Mononuclear cell (primary cell): ENCODE measurements at regions not wholly inside any gene's neighbourhood (a gene's known extent, or its start where the extent isn't known, plus 50 kb on each side); places are given as distances from the start of the nearest gene placed in this dataset.

Experiments used
- H3K27me3 ChIP-seq: 2 replicates; pipeline ENCODE4 v1.6.0; 2011; ENCODE audit warnings: low read length, control low read depth; ENCODE audit not compliant: insufficient read depth
- H3K4me1 ChIP-seq: 2 replicates; pipeline ENCODE4 v1.5.1; 2011; ENCODE audit warnings: mild to moderate bottlenecking, low read length, control low read depth; ENCODE audit not compliant: insufficient read depth
- H3K4me3 ChIP-seq: 2 replicates; pipeline ENCODE4 v1.5.1; 2011; ENCODE audit warnings: mild to moderate bottlenecking, low read length, moderate library complexity
- H3K9me3 ChIP-seq: 2 replicates; pipeline ENCODE4 v1.5.1; 2011; ENCODE audit warnings: low read depth, mild to moderate bottlenecking, control low read depth, low read length

DNA sequence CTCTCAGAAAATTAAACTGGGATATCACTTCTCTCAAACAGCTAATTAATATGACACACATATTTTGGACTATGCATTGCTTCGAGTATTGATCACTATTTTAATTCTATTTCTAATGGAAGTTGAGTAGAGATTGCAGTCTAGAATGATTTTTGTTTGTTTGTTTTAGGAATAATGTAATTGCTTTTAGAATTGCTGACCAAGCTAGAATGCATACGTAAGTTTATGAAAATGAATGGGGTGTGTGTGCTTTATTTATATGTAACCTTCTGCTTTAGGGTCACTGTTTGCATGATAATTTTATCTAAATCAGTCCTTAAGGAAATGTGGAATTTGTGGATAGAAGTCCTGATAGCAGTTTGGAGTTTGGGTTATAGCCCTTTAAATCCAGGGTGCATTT, 371.4 kb downstream of the NR2F2 start:
- no peaks in the 10 kb centered on the region for H3K27me3 ChIP-seq
- no peaks in the 10 kb centered on the region for H3K4me1 ChIP-seq
- no peaks in the 10 kb centered on the region for H3K9me3 ChIP-seq
- H3K4me3 ChIP-seq: no peak overlapping the region

DNA sequence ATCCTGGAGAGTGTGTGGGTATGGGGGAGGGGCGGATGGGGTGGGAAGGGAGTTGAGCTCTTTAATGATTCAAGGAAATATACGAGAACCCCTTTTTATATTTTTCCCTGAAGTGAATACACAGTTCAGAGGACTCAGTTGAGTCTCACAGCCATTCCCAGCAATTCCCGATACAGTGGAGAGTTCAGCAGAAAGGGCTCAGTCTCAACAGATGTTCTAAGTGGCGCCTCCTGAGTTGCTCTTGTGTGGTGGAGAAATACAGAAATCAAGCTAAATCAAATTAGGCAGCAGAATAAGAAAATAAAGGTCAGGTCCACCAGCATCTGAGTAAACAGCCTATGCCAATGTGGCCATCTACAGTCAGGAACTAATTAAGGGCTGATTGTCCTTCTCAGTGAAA, 372.1 kb downstream of the NR2F2 start:
- Histone ChIP-seq H3K4me1 (no peaks in the 10 kb centered on the region), H3K9me3 (no peaks in the 10 kb centered on the region)

DNA sequence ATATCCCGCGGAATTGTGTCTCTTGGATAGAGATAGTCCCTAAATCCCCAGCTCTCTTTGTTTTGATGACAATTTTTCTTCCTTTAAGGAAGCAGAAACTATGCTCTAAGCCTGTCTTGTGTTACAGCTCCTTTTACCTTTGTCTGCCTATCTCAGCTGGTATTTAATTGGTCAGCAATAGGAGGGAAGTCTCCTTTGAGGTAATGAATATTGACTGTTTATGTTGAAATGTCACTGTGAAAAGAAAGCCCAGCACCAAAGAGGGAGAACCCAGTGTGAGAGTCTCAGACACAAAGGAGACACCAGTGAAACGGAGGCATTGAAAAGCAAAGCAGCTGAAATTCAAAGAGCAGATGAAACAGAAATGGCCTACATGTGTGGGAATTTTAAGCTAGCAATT, 372.6 kb downstream of the NR2F2 start:
- H3K27me3 ChIP-seq: no peaks in the 10 kb centered on the region
- H3K4me1 ChIP-seq: no peaks in the 10 kb centered on the region
- no peak overlapping the region for H3K4me3 ChIP-seq
- no peaks in the 10 kb centered on the region for H3K9me3 ChIP-seq

More for the DNA sequence above, 372.1 kb downstream of the NR2F2 start:
- H3K27me3 ChIP-seq: no peaks in the 10 kb centered on the region
- H3K4me3 ChIP-seq: no peak overlapping the region

DNA sequence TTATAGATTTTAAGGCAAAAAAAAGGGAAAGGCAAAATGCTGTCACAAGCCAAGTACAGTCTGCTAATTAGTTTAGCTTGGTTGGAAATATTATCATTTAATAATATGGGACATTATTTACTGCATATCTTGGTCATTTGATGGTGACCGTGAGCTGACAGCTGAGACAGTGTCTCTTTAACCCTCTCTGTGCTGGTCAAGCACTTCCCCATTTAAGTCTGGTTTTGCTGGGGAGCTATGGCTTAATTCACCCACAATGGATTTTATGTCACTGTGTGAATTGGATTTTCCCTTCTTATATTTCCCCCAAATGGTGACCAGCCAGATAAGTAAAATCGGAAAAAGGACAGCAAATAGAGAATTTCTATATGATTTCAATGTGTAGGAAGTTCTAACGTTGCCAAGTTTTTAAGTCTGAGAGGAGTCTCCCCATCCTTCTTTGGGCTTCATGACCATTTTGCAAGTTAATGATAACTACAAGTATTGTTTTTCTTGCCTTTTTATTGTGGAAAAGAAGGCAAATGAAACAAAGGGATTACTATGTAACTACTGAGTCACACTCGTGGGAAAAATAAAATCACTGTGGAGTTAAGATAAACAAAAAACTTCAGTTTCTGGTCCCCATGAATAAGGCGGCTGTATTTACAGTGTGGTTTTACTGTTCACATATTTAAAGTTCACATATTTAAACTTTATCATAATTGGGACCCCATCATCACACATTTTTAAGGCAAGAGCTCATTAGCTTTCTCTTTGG, 373.5 kb downstream of the NR2F2 start:
- Histone ChIP-seq H3K9me3 (no peaks in the 10 kb centered on the region), H3K4me1 (no peaks in the 10 kb centered on the region), H3K27me3 (no peaks in the 10 kb centered on the region), H3K4me3 (no peak overlapping the region)

DNA sequence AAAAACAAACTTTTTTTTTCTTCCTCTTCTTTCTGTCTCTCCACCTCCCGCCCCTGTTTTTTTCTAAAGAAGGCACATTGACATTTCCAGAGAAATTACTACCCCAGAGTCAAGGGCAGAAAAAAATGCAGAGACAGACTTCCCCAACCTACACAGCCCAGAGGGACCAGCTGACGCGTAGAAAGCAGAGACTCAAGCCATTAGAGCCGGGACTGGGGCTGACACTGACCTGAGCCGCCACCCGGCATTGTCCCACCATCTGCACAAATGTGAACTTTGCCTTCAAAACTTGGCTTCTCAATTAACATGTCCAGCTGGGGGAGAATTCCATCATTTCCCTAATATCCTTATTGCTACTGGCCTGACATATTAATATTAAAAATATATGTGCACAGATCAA, 385.6 kb downstream of the NR2F2 start:
- H3K27me3 ChIP-seq: no peaks in the 10 kb centered on the region
- H3K4me1 ChIP-seq: peaks cover 12% of the 10 kb centered on the region
- H3K4me3 ChIP-seq: no peak overlapping the region
- H3K9me3 ChIP-seq: no peaks in the 10 kb centered on the region

DNA sequence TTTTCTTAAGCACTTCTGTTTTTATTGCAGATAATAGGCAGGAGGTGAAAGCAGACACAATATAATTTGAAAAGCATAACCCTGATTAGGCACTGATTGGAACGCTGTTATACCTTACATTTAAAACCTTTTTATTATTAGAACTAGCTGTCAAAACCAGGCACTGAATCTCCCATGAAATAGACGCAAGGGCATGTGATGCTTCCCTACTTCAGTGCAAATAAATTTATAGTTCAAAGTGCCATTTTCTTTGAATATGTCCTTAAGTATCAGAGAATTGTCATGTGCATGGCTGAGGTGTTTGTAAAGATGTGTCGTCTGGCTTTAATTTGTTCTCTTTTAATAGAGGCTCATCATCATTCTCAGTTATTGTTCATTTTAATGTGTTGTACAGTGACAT, 386.0 kb downstream of the NR2F2 start:
- H3K4me1 ChIP-seq: peaks cover 12% of the 10 kb centered on the region
- no peaks in the 10 kb centered on the region for H3K9me3 ChIP-seq
- no peak overlapping the region for H3K4me3 ChIP-seq
- no peaks in the 10 kb centered on the region for H3K27me3 ChIP-seq

DNA sequence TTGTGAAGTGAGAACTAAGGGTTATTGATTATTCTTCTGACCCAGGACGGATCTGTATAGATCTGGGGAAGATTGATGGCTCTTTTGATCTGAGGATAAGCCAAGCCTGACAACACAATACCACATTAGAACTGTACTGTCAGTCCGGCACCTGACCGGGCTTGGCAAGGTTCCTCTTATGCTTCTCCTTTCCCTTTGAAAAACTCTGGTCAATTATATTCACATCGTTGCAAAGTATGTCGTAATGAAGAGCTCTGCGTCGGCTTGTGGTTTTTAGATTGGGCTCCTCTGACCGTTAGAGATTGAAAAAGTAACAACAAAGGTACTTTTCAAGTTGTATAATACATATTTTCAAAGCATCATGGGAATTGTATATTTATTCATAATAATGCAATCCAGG, 389.8 kb downstream of the NR2F2 start:
- Histone ChIP-seq H3K9me3 (no peaks in the 10 kb centered on the region), H3K4me3 (no peak overlapping the region), H3K4me1 (peaks cover 12% of the 10 kb centered on the region), H3K27me3 (no peaks in the 10 kb centered on the region)

DNA sequence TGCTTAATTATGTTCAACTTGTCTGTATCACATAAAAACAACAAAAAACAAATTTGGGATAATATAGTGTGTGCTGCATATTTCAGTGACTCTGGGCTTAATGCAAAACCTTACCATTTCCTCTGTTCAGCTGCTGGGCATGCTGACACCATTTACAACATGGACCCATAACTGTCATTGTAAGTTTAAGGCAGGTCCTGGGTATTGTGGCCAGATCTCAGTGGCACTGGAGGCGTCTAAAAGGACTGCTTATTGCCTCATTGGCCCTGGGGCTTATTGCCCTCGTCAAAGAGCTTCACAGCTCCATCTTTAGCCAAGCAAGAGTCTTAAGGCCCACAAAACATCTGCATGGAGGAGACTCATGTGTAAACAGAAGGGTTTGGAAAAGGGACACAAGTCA, 390.2 kb downstream of the NR2F2 start:
- Histone ChIP-seq H3K4me1 (peaks cover 12% of the 10 kb centered on the region), H3K27me3 (no peaks in the 10 kb centered on the region), H3K9me3 (no peaks in the 10 kb centered on the region), H3K4me3 (no peak overlapping the region)

DNA sequence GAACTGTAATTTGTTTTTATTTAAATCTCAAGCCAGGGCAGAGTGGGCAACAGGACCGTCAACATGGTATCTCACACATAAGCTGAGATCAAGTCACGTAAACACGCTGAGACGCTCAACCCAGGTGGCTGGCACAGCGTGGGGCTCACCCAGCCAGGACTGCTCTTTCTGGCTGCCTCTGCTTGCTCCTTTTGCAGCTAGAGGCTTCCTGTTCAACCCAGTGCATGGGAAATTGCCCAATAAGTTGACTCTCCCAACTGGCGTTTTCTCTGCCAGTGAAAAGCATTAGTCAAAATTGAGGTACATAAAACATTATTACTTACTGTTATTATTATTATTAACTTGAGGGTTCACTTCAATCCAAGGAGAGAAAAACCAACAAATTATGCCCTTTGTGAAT, 398.1 kb downstream of the NR2F2 start:
- H3K9me3 ChIP-seq: no peaks in the 10 kb centered on the region
- peaks cover 11% of the 10 kb centered on the region for H3K4me1 ChIP-seq
- no peak overlapping the region for H3K4me3 ChIP-seq
- no peaks in the 10 kb centered on the region for H3K27me3 ChIP-seq

DNA sequence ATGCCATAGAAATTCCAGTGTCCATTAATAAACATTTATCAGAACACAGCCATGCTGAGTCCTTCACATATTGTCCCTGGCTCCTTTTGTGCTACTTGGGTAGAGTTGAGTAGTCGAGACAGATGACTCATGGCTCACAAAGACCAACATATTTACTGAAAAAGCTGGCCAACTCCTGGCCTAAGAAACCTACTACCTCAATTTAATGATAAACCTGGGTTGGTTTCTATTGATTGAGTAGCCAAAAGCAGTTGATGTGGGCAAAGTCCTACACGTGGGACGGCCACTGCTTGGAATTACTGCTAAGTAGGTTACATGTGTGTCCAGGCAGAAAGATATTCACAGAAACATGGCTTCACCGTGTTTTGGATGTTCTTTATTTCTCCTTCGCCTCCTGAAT, 402.2 kb downstream of the NR2F2 start:
- peaks cover 15% of the 10 kb centered on the region for H3K4me1 ChIP-seq

DNA sequence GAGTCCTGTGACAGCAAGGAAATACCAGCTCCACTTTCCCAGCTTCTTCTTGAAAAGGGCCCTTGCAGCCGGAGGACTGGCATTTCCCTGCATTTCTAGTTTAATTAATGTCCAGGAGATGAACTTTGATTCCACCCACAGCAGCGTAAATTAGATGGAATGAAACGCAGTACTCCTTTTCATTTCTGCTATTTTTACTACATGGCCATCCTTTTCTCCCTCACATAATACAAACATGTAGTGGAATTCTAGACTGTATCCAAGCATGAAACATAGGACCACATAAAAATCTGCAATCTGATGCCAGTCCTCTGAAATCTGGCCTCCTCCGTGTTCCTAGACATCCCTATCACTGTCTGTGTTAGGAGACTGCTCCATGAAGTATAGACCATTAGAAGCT, 403.2 kb downstream of the NR2F2 start:
- Histone ChIP-seq H3K4me1 (peaks cover 8% of the 10 kb centered on the region), H3K4me3 (no peak overlapping the region), H3K27me3 (no peaks in the 10 kb centered on the region), H3K9me3 (no peaks in the 10 kb centered on the region)

More for the DNA sequence above, 402.2 kb downstream of the NR2F2 start:
- no peaks in the 10 kb centered on the region for H3K27me3 ChIP-seq
- no peak overlapping the region for H3K4me3 ChIP-seq
- H3K9me3 ChIP-seq: no peaks in the 10 kb centered on the region

DNA sequence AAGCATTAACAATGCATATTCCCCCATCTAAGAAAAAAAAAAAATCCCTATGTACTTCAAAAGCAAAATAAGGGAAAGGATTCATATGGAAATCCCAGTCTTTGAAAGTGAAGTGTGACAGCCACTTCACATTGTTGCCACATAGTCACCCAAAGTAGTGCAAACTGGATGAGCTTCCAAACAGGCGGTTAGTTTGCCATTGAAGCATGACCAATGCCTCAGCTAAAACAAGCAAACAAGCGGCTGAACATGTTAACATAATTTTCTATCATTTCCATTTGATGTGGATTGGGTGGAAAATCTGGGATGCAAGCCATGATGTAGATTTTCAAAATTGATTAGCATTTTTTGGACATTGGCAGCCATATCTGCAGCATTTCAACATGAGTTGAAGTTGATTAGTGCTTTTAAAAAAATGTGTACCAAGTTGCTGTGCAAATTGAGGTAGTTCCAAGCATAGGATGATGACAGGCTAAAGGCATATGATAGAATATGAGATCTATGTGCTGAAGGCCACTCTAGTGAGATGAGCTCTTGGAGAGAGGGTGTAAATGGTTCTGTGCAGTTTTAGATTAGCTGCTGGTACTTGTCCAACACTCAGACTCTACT, 405.2 kb downstream of the NR2F2 start:
- Histone ChIP-seq H3K9me3 (no peaks in the 10 kb centered on the region), H3K27me3 (no peaks in the 10 kb centered on the region), H3K4me1 (peaks cover 4% of the 10 kb centered on the region), H3K4me3 (no peak overlapping the region)

DNA sequence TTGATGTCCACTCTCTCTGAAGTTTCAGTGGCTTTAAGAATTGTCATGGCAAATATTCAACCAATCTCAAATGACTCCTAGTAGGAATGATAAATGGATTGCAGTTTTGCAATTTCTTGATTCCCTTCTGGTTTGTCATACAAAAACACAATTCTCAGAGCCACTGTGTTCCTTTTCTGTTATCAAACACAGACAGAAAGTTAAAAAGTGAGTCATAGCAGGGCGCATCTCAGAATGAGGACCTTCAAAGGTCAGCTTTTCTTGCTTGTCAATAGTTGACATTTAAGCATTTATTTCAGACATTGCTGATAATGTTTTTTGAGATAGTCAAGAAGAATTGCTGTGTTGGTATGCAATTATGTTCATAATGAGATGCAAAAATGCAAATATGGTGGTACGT, 405.9 kb downstream of the NR2F2 start:
- Histone ChIP-seq H3K9me3 (no peaks in the 10 kb centered on the region), H3K4me3 (no peak overlapping the region), H3K27me3 (no peaks in the 10 kb centered on the region), H3K4me1 (peaks cover 4% of the 10 kb centered on the region)

DNA sequence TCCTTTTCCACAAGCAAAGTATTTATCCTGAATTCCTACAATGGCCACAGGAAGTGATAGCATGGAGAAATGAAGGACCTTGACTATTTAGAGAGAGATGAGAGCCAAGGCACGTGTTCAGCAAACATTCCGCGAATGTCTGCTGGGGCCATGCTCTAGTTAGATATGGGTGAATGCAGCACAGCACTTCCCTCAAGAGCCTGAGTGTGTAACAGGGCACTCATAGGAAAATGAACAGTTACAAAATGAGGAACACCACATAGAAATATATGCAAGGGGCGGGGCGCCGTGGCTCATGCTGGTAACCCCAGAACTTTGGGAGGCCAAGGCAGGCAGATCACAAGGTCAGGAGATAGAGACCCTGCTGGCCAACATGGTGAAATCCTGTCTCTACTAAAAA, 406.9 kb downstream of the NR2F2 start:
- no peak overlapping the region for H3K4me3 ChIP-seq
- H3K9me3 ChIP-seq: no peaks in the 10 kb centered on the region
- no peaks in the 10 kb centered on the region for H3K27me3 ChIP-seq
- peaks cover 4% of the 10 kb centered on the region for H3K4me1 ChIP-seq

DNA sequence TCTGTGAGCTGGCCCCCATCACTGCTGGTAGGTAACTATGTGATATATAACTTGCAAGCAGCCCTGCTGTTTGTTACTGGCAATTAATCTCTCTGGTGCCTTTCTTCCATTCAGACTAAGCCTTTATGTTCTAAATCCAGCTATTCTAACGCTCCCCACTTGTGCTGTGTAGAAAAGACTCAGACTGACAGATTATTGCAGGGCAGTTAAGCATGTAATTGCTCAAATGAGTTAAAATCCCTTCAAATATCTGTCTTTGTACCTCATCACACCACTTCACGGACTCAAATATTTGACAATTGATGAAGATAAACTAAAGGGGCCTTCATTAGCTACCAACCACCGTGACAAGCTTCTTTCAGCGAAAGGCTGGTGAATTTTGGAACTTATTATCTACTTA, 416.2 kb downstream of the NR2F2 start:
- Histone ChIP-seq H3K4me3 (no peak overlapping the region), H3K27me3 (no peaks in the 10 kb centered on the region), H3K4me1 (no peaks in the 10 kb centered on the region), H3K9me3 (no peaks in the 10 kb centered on the region)

DNA sequence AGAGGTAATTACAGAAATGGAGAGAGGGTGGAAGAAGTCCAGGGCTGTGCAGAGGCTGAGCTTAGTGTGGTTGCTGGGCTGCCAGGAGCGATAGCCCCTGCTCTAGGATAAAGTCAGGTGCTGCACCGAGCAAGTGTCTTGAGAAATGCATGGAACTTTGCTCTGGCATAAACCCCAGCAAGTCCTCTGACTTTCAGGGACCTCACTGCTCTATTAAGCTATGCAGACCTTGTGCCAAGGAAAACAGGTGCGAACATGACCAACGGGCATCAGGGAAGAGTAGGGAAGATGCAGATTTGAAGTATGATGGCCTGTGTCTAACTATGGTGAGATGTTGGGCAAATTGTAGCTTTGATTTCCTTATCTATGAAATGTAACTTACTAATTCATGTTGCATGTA, 416.8 kb downstream of the NR2F2 start:
- H3K27me3 ChIP-seq: no peaks in the 10 kb centered on the region
- no peaks in the 10 kb centered on the region for H3K9me3 ChIP-seq
- no peak overlapping the region for H3K4me3 ChIP-seq
- H3K4me1 ChIP-seq: no peaks in the 10 kb centered on the region
